GM20431 (cell line): ENCODE measurements at regions not wholly inside any gene's neighbourhood (a gene's known extent, or its start where the extent isn't known, plus 50 kb on each side); places are given as distances from the start of the nearest gene placed in this dataset.
"Not testable (repeated sequence)": the region's sequence is repeated elsewhere in the genome, so short reads cannot be mapped to it uniquely, and the experiment has no call there.

Experiments used
- in situ Hi-C: fragments of 300-500 bp; cut with MseI, MboI; formaldehyde crosslinking; loops from one replicate; pipeline ENCODE4 v1.15.0; 2020; ENCODE audit warnings: low sequenced_read_pairs; ENCODE audit not compliant: unreplicated experiment

GRCh38 chr5:152066784-152067183 lies 142.1 kb upstream of the GLRA1 start:
- in situ Hi-C loops: no loop called here

- in situ Hi-C loops: no loop called here
Measured at GRCh38 chr5:152063004-152063403, 138.4 kb upstream of the GLRA1 start.

GRCh38 chr5:152061095-152061494 lies 136.4 kb upstream of the GLRA1 start:
- in situ Hi-C loops: no loop called here

- in situ Hi-C loops: no loop called here
Measured at GRCh38 chr5:152058267-152058666, 133.6 kb upstream of the GLRA1 start.

- in situ Hi-C loops: no loop called here
Measured at GRCh38 chr5:152056931-152057330, 132.3 kb upstream of the GLRA1 start.

- in situ Hi-C loops: no loop called here
Measured at GRCh38 chr5:152052470-152052869, 127.8 kb upstream of the GLRA1 start.

- in situ Hi-C loops: no loop called here
Measured at GRCh38 chr5:152051499-152052454, 127.1 kb upstream of the GLRA1 start.

- in situ Hi-C loops: no loop called here
Measured at GRCh38 chr5:152046361-152046760, 121.7 kb upstream of the GLRA1 start.

- in situ Hi-C loops: not testable (repeated sequence)
Measured at GRCh38 chr5:152038856-152039255, 114.2 kb upstream of the GLRA1 start.

- in situ Hi-C loops: not testable (repeated sequence)
Measured at GRCh38 chr5:152026328-152027024, 101.8 kb upstream of the GLRA1 start.

- in situ Hi-C loops: no loop called here
Measured at GRCh38 chr5:152016421-152016820, 91.8 kb upstream of the GLRA1 start.

- in situ Hi-C loops: no loop called here
Measured at GRCh38 chr5:152007653-152008335, 83.1 kb upstream of the GLRA1 start.

- in situ Hi-C loops: no loop called here
Measured at GRCh38 chr5:152004095-152004494, 79.4 kb upstream of the GLRA1 start.
